ENCODE measurements at regions not wholly inside any gene's neighbourhood (a gene's known extent, or its start where the extent isn't known, plus 50 kb on each side); places are given as distances from the start of the nearest gene placed in this dataset.

DNA sequence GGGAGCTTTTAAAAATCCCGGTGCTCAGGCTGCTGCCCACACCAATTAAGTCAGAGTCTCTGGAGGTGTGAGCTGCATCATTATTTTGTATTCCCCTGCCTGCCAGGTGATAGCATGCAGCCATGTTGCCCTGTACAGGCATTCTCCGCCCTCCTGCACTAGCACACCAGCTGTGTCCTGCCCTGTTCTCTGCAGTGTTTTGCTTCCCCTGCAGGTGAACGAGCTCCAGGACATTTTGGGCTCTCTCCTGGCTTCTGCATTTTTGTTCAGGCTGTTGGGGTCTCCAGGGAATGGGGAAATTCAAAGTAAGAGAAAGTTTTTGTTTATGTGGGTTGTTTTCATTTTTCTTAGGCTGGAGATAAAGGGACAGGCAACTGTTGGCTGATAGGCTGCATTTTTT is 271.0 kb upstream of the COBL start:
- CTCF ChIA-PET = interaction anchor here (0.5 kb wide), 1 partner anchor 154 kb away, joined by 3 read pairs; no protein-coding TSS in a partner anchor
- Histone ChIP-seq H3K9me3 (ENCODE audit: control insufficient read depth, insufficient read depth, low read depth, low read length) (no peaks in the 10 kb centered on the region; the same call in 1 of the 2 replicates), H3K36me3 (ENCODE audit: control insufficient read depth in 2 of 2, insufficient read depth in 1 of 2, low read length in 2 of 2) (no peaks in the 10 kb centered on the region), H3K4me1 (ENCODE audit: control insufficient read depth, insufficient read depth, low read length) (no peaks in the 10 kb centered on the region; the same call in 1 of the 2 replicates), H3K27ac (ENCODE audit: extremely low read depth, low read depth, low read length) (no peak overlapping the region), H3K4me3 (ENCODE audit: low read depth, low read length) (no peak overlapping the region)
- TF ChIP-seq ZNF549 (tag by site-specific recombination; IDR thresholded peaks at IDR 0.05) (no peak), ZNF266 (tag by site-specific recombination; IDR thresholded peaks at IDR 0.05; ENCODE audit: low read depth) (no peak)
- POLR2A ChIA-PET = no interaction called here

DNA sequence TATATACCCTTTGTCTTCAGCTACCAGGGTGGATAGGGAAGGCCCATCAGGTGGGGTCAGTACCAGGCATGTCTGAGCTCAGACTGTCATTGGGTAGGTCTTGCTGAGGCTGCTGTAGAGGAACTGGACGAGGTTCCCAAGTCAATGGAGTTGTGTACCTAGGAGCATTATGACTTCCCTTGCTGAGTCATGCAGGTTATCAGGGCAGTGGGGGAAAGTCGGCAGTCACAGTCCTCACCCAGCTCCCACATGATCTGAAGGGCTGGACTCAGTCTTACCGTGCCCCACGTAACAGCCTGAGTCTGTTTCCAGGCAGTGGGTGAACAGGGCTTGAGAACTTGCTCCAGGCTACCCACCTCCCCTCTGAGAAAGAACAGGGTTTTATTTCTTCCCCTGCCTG is 260.8 kb upstream of the COBL start:
- Histone ChIP-seq H3K9me3 (ENCODE audit: control insufficient read depth, insufficient read depth, low read depth, low read length) (no peaks in the 10 kb centered on the region; the same call in 1 of the 2 replicates), H3K36me3 (ENCODE audit: control insufficient read depth in 2 of 2, insufficient read depth in 1 of 2, low read length in 2 of 2) (no peaks in the 10 kb centered on the region), H3K27ac (ENCODE audit: extremely low read depth, low read depth, low read length) (no peak overlapping the region), H3K4me1 (ENCODE audit: control insufficient read depth, insufficient read depth, low read length) (no peaks in the 10 kb centered on the region), H3K4me3 (ENCODE audit: low read depth, low read length) (no peak overlapping the region)
- ChIA-PET POLR2A (no interaction called here), CTCF (no interaction called here)
- TF ChIP-seq ZNF785 (tag by site-specific recombination; IDR thresholded peaks at IDR 0.05) (no peak), ZBTB1 (tag by site-specific recombination; IDR thresholded peaks at IDR 0.05) (no peak), ZNF19 (tag by site-specific recombination; IDR thresholded peaks at IDR 0.05; ENCODE audit: low read depth) (no peak), ZNF530 (tag by site-specific recombination; IDR thresholded peaks at IDR 0.05; ENCODE audit: low read depth) (no peak), ZNF529 (tag by site-specific recombination; IDR thresholded peaks at IDR 0.05; ENCODE audit: insufficient replicate concordance) (no peak), ZNF121 (tag by site-specific recombination; IDR thresholded peaks at IDR 0.05) (no peak), ZNF302 (tag by site-specific recombination; IDR thresholded peaks at IDR 0.05; ENCODE audit: low read depth) (no peak)

DNA sequence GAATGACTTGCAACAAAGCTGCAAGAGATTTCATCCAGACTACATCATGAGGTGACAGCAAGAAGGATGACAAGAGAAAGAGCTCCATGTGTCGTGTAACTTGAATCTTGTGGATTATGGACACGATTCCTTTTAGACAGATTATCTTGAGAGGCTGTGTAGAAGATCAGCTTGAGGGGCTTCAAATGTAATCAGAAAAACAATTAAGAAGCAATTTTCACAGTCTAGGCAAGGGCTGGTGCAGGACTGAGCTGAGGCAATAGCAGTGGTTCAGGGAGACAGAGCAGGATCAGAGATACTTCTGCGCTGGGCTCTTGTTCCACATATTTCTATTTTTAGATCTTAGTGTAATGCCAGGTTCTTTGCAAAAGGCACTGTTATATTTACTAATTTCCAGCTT is 253.0 kb upstream of the COBL start:
- Histone ChIP-seq H3K36me3 (ENCODE audit: control insufficient read depth in 2 of 2, insufficient read depth in 1 of 2, low read length in 2 of 2) (no peaks in the 10 kb centered on the region), H3K9me3 (ENCODE audit: control insufficient read depth, insufficient read depth, low read depth, low read length) (no peaks in the 10 kb centered on the region), H3K27ac (ENCODE audit: extremely low read depth, low read depth, low read length) (no peak overlapping the region), H3K4me3 (ENCODE audit: low read depth, low read length) (no peak overlapping the region), H3K4me1 (ENCODE audit: control insufficient read depth, insufficient read depth, low read length) (no peaks in the 10 kb centered on the region)
- POLR2A ChIA-PET = no interaction called here
- CTCF ChIA-PET = no interaction called here
- TF ChIP-seq, protein P1, sequence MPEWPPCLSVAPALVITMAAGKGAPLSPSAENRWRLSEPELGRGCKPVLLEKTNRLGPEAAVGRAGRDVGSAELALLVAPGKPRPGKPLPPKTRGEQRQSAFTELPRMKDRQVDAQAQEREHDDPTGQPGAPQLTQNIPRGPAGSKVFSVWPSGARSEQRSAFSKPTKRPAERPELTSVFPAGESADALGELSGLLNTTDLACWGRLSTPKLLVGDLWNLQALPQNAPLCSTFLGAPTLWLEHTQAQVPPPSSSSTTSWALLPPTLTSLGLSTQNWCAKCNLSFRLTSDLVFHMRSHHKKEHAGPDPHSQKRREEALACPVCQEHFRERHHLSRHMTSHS (tag by site-specific recombination; IDR thresholded peaks at IDR 0.05) = no peak
- no peak for TF ChIP-seq ZNF311 (tag by site-specific recombination; IDR thresholded peaks at IDR 0.05; ENCODE audit: borderline replicate concordance)
- TF ChIP-seq ZIC2 (tag by site-specific recombination; IDR thresholded peaks at IDR 0.05) = no peak
- no peak for TF ChIP-seq ZNF843 (tag by site-specific recombination; IDR thresholded peaks at IDR 0.05)
- TF ChIP-seq, protein P2, sequence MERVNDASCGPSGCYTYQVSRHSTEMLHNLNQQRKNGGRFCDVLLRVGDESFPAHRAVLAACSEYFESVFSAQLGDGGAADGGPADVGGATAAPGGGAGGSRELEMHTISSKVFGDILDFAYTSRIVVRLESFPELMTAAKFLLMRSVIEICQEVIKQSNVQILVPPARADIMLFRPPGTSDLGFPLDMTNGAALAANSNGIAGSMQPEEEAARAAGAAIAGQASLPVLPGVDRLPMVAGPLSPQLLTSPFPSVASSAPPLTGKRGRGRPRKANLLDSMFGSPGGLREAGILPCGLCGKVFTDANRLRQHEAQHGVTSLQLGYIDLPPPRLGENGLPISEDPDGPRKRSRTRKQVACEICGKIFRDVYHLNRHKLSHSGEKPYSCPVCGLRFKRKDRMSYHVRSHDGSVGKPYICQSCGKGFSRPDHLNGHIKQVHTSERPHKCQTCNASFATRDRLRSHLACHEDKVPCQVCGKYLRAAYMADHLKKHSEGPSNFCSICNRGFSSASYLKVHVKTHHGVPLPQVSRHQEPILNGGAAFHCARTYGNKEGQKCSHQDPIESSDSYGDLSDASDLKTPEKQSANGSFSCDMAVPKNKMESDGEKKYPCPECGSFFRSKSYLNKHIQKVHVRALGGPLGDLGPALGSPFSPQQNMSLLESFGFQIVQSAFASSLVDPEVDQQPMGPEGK (tag by site-specific recombination; IDR thresholded peaks at IDR 0.05) = no peak
- TF ChIP-seq ZNF585B (tag by site-specific recombination; IDR thresholded peaks at IDR 0.05) = no peak
- TF ChIP-seq, protein P3, sequence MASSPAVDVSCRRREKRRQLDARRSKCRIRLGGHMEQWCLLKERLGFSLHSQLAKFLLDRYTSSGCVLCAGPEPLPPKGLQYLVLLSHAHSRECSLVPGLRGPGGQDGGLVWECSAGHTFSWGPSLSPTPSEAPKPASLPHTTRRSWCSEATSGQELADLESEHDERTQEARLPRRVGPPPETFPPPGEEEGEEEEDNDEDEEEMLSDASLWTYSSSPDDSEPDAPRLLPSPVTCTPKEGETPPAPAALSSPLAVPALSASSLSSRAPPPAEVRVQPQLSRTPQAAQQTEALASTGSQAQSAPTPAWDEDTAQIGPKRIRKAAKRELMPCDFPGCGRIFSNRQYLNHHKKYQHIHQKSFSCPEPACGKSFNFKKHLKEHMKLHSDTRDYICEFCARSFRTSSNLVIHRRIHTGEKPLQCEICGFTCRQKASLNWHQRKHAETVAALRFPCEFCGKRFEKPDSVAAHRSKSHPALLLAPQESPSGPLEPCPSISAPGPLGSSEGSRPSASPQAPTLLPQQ (tag by site-specific recombination; IDR thresholded peaks at IDR 0.05) = no peak
- TF ChIP-seq, protein P4, sequence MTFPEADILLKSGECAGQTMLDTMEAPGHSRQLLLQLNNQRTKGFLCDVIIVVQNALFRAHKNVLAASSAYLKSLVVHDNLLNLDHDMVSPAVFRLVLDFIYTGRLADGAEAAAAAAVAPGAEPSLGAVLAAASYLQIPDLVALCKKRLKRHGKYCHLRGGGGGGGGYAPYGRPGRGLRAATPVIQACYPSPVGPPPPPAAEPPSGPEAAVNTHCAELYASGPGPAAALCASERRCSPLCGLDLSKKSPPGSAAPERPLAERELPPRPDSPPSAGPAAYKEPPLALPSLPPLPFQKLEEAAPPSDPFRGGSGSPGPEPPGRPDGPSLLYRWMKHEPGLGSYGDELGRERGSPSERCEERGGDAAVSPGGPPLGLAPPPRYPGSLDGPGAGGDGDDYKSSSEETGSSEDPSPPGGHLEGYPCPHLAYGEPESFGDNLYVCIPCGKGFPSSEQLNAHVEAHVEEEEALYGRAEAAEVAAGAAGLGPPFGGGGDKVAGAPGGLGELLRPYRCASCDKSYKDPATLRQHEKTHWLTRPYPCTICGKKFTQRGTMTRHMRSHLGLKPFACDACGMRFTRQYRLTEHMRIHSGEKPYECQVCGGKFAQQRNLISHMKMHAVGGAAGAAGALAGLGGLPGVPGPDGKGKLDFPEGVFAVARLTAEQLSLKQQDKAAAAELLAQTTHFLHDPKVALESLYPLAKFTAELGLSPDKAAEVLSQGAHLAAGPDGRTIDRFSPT (tag by site-specific recombination; IDR thresholded peaks at IDR 0.05) = no peak
- TF ChIP-seq, protein P5, sequence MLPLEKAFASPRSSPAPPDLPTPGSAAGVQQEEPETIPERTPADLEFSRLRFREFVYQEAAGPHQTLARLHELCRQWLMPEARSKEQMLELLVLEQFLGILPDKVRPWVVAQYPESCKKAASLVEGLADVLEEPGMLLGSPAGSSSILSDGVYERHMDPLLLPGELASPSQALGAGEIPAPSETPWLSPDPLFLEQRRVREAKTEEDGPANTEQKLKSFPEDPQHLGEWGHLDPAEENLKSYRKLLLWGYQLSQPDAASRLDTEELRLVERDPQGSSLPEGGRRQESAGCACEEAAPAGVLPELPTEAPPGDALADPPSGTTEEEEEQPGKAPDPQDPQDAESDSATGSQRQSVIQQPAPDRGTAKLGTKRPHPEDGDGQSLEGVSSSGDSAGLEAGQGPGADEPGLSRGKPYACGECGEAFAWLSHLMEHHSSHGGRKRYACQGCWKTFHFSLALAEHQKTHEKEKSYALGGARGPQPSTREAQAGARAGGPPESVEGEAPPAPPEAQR (tag by site-specific recombination; IDR thresholded peaks at IDR 0.05) = no peak
- TF ChIP-seq KLF9 (tag by site-specific recombination; IDR thresholded peaks at IDR 0.05; ENCODE audit: low read depth) = no peak
- no peak for TF ChIP-seq IKZF3 (tag by site-specific recombination; IDR thresholded peaks at IDR 0.05)
- no peak for TF ChIP-seq ZNF596 (tag by site-specific recombination; IDR thresholded peaks at IDR 0.05)
- TF ChIP-seq, protein P6, sequence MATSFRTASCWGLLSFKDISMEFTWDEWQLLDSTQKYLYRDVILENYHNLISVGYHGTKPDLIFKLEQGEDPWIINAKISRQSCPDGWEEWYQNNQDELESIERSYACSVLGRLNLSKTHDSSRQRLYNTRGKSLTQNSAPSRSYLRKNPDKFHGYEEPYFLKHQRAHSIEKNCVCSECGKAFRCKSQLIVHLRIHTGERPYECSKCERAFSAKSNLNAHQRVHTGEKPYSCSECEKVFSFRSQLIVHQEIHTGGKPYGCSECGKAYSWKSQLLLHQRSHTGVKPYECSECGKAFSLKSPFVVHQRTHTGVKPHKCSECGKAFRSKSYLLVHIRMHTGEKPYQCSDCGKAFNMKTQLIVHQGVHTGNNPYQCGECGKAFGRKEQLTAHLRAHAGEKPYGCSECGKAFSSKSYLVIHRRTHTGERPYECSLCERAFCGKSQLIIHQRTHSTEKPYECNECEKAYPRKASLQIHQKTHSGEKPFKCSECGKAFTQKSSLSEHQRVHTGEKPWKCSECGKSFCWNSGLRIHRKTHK (tag by site-specific recombination; IDR thresholded peaks at IDR 0.05) = no peak
- no peak for TF ChIP-seq SP7 (tag by site-specific recombination; IDR thresholded peaks at IDR 0.05)

All from HEK293 (cell line).